A673 (cell line): ENCODE measurements at regions not wholly inside any gene's neighbourhood (a gene's known extent, or its start where the extent isn't known, plus 50 kb on each side); places are given as distances from the start of the nearest gene placed in this dataset.

Experiments
- BruUV-seq: library from RNA; stranded (reverse); fragments of 400-500 nt; replicated peaks from 2 replicates; lab custom pipeline; 2021; lab: Mats Ljungman, UMichigan
- CTCF ChIA-PET: fragments of 300-600 bp; sonication (Branson Sonifier 250); formaldehyde crosslinking; loops from one replicate; lab custom pipeline; 2022; ENCODE audit warnings: antibody characterized with exemption; lab: Charles Lee
- POLR2A ChIA-PET: fragments of 300-600 bp; sonication (Branson Sonifier 250); formaldehyde crosslinking; loops from one replicate; lab custom pipeline; 2022; ENCODE audit warnings: antibody characterized with exemption; ENCODE audit not compliant: low non-redundant PET; lab: Charles Lee
- DNase-seq: peaks from one replicate; pipeline ENCODE4 v3.0.0-alpha.2; 2015; ENCODE audit warnings: low spot score
- H3K27ac ChIP-seq: fragments of 200-600 bp; sonication (generic); 2 replicates; pipeline ENCODE4 v1.5.1; 2016; ENCODE audit warnings: mixed run types, low read depth, mild to moderate bottlenecking, mixed read lengths, antibody characterized with exemption, low read length; ENCODE audit not compliant: poor library complexity, severe bottlenecking
- H3K27me3 ChIP-seq: fragments of 200-600 bp; sonication (generic); replicated peaks from 2 replicates; pipeline ENCODE4 v1.6.1; 2017; ENCODE audit warnings: mixed run types, low read depth, mild to moderate bottlenecking, mixed read lengths, antibody characterized with exemption, low read length; ENCODE audit not compliant: insufficient read depth, poor library complexity
- H3K36me3 ChIP-seq: fragments of 200-600 bp; sonication (generic); 2 replicates; pipeline ENCODE4 v1.6.1; 2016; ENCODE audit warnings: mixed run types, mild to moderate bottlenecking, mixed read lengths, antibody characterized with exemption, low read length; ENCODE audit not compliant: insufficient read depth, poor library complexity, severe bottlenecking
- H3K4me1 ChIP-seq: fragments of 200-600 bp; sonication (generic); 2 replicates; pipeline ENCODE4 v1.6.1; 2017; ENCODE audit warnings: mixed run types, mild to moderate bottlenecking, mixed read lengths, antibody characterized with exemption, low read length; ENCODE audit not compliant: insufficient read depth, poor library complexity, severe bottlenecking
- H3K4me3 ChIP-seq: fragments of 200-600 bp; sonication (generic); 2 replicates; pipeline ENCODE4 v1.5.1; 2016; ENCODE audit warnings: low read depth, mixed run types, mild to moderate bottlenecking, mixed read lengths, low read length; ENCODE audit not compliant: poor library complexity, severe bottlenecking
- H3K9me3 ChIP-seq: fragments of 200-600 bp; sonication (generic); 2 replicates; pipeline ENCODE4 v1.6.1; 2016; ENCODE audit warnings: mixed run types, low read depth, mild to moderate bottlenecking, mixed read lengths, antibody characterized with exemption, low read length; ENCODE audit not compliant: poor library complexity, severe bottlenecking
- CTCF ChIP-seq: fragments of 300-800, 200-600 bp; sonication (generic); conservative IDR thresholded peaks from 2 replicates; pipeline ENCODE4 v1.5.1; 2017; ENCODE audit warnings: low read depth, mild to moderate bottlenecking, antibody characterized with exemption, low read length, moderate library complexity, mixed read lengths
- EZH2 ChIP-seq: fragments of 200-600 bp; sonication (generic); IDR thresholded peaks from 2 replicates; pipeline ENCODE4 v1.6.1; 2017; ENCODE audit warnings: borderline replicate concordance, low read depth, mild to moderate bottlenecking, mixed read lengths, antibody characterized with exemption, low read length; ENCODE audit not compliant: poor library complexity, severe bottlenecking
- intact Hi-C: fragments of 100-400 bp; cut with micrococcal nuclease; formaldehyde crosslinking; loops from one replicate; pipeline ENCODE4 v1.10.0; 2022; ENCODE audit not compliant: unreplicated experiment

- no peak overlapping the region for H3K4me3 ChIP-seq
- H3K9me3 ChIP-seq: no peaks in the 10 kb centered on the region
- no peaks in the 10 kb centered on the region for H3K27me3 ChIP-seq
- intact Hi-C loops: no loop called here
- DNase-seq: no peak
- no TSS peak for BruUV-seq
- no peaks in the 10 kb centered on the region for H3K4me1 ChIP-seq
- H3K27ac ChIP-seq: no peak overlapping the region
- TF ChIP-seq EZH2: no peak
- TF ChIP-seq CTCF: no peak
- POLR2A ChIA-PET: no interaction called here
- no peaks in the 10 kb centered on the region for H3K36me3 ChIP-seq
- CTCF ChIA-PET: no interaction called here
Observed at GRCh38 chr17:62876673-62877405, 68.7 kb upstream of the MARCHF10 start.

- Histone ChIP-seq H3K9me3 (no peaks in the 10 kb centered on the region), H3K27me3 (no peaks in the 10 kb centered on the region), H3K4me1 (no peaks in the 10 kb centered on the region), H3K27ac (no peak overlapping the region), H3K36me3 (no peaks in the 10 kb centered on the region), H3K4me3 (no peak overlapping the region)
- no peak for DNase-seq
- BruUV-seq: no TSS peak
- TF ChIP-seq EZH2 (no peak), CTCF (no peak)
- CTCF ChIA-PET: no interaction called here
- intact Hi-C loops: no loop called here
- POLR2A ChIA-PET: no interaction called here
Observed at GRCh38 chr17:62876063-62876462, 67.9 kb upstream of the MARCHF10 start.

- Histone ChIP-seq H3K27ac (no peak overlapping the region), H3K4me1 (no peaks in the 10 kb centered on the region), H3K4me3 (no peak overlapping the region), H3K9me3 (no peaks in the 10 kb centered on the region), H3K36me3 (no peaks in the 10 kb centered on the region), H3K27me3 (no peaks in the 10 kb centered on the region)
- no peak for TF ChIP-seq CTCF
- no peak for TF ChIP-seq EZH2
- no TSS peak for BruUV-seq
- POLR2A ChIA-PET: no interaction called here
- intact Hi-C loops: no loop called here
- CTCF ChIA-PET: no interaction called here
- DNase-seq: no peak
Observed at GRCh38 chr17:62875296-62875695, 67.2 kb upstream of the MARCHF10 start.
